Pulmonary artery endothelial cell (primary cell): ENCODE measurements at regions not wholly inside any gene's neighbourhood (a gene's known extent, or its start where the extent isn't known, plus 50 kb on each side); places are given as distances from the start of the nearest gene placed in this dataset.
"Not testable (repeated sequence)": the region's sequence is repeated elsewhere in the genome, so short reads cannot be mapped to it uniquely, and the experiment has no call there.

Experiments
- DNase-seq: peaks from one replicate; pipeline ENCODE4 v3.0.0-alpha.2; 2011; ENCODE audit warnings: low read depth, low spot score

- no peak for DNase-seq
Measured at GRCh38 chrX:131826572-131826971, 196.5 kb upstream of the STK26 start.

GRCh38 chrX:131827935-131828334 is 195.2 kb upstream of the STK26 start:
- DNase-seq = no peak

GRCh38 chrX:131828482-131828881 is 194.6 kb upstream of the STK26 start:
- no peak for DNase-seq

GRCh38 chrX:131830400-131831184 is 192.5 kb upstream of the STK26 start:
- DNase-seq = peak; percentile 63

- DNase-seq = no peak
Measured at GRCh38 chrX:131831185-131831520, 191.9 kb upstream of the STK26 start.

- DNase-seq = no peak
Measured at GRCh38 chrX:131836161-131836560, 186.9 kb upstream of the STK26 start.

- DNase-seq = no peak
Measured at GRCh38 chrX:131837325-131837724, 185.8 kb upstream of the STK26 start.

- DNase-seq = no peak
Measured at GRCh38 chrX:131840799-131841495, 182.2 kb upstream of the STK26 start.

- no peak for DNase-seq
Measured at GRCh38 chrX:131841496-131842437, 181.3 kb upstream of the STK26 start.

GRCh38 chrX:131843987-131844386 is 179.1 kb upstream of the STK26 start:
- DNase-seq = no peak

- no peak for DNase-seq
Measured at GRCh38 chrX:131845201-131845600, 177.9 kb upstream of the STK26 start.

- DNase-seq = no peak
Measured at GRCh38 chrX:131845771-131846170, 177.3 kb upstream of the STK26 start.

GRCh38 chrX:131850964-131851363 is 172.1 kb upstream of the STK26 start:
- DNase-seq = not testable (repeated sequence)

- no peak for DNase-seq
Measured at GRCh38 chrX:131853440-131853839, 169.7 kb upstream of the STK26 start.

- no peak for DNase-seq
Measured at GRCh38 chrX:131854581-131854980, 168.5 kb upstream of the STK26 start.

GRCh38 chrX:131861088-131861787 is 161.9 kb upstream of the STK26 start:
- no peak for DNase-seq

GRCh38 chrX:131862321-131862720 is 160.8 kb upstream of the STK26 start:
- no peak for DNase-seq

- DNase-seq = no peak
Measured at GRCh38 chrX:131869182-131869581, 153.9 kb upstream of the STK26 start.

GRCh38 chrX:131874300-131874699 is 148.8 kb upstream of the STK26 start:
- no peak for DNase-seq

GRCh38 chrX:131875827-131876226 is 147.3 kb upstream of the STK26 start:
- DNase-seq = not testable (repeated sequence)

GRCh38 chrX:131881194-131881593 is 141.9 kb upstream of the STK26 start:
- DNase-seq = no peak
